ENCODE measurements at regions not wholly inside any gene's neighbourhood (a gene's known extent, or its start where the extent isn't known, plus 50 kb on each side); places are given as distances from the start of the nearest gene placed in this dataset.

GRCh38 chr1:80171631-80172030 is 1165.1 kb upstream of the ADGRL4 start:
- TF ChIP-seq CTCF (IDR thresholded peaks at IDR 0.05) = no peak
- no peak for TF ChIP-seq POLR2A (IDR thresholded peaks at IDR 0.05)

Data from right lobe of liver (tissue), 4 donors.